ENCODE measurements at regions not wholly inside any gene's neighbourhood (a gene's known extent, or its start where the extent isn't known, plus 50 kb on each side); places are given as distances from the start of the nearest gene placed in this dataset.

- TF ChIP-seq CTCF (IDR thresholded peaks at IDR 0.05) (peak; percentile 13 to 37 (median 33)), POLR2AphosphoS5 (IDR thresholded peaks at IDR 0.05) (no peak)
These were observed 83.9 kb upstream of the SPANXB1 start for GRCh38 chrX:140918398-140919038.

Measured in esophagus muscularis mucosa (tissue), 3 donors.